Panc1 (cell line): ENCODE measurements at regions not wholly inside any gene's neighbourhood (a gene's known extent, or its start where the extent isn't known, plus 50 kb on each side); places are given as distances from the start of the nearest gene placed in this dataset.

Experiments used
- ATAC-seq: fragments of 200-7000 bp; cut with Tn5 transposase; 2 replicates; pipeline ENCODE4 v1.9.1; 2020; ENCODE audit warnings: mild to moderate bottlenecking, moderate library complexity
- BruUV-seq: library from RNA; stranded (reverse); fragments of 400-500 nt; replicated peaks from 2 replicates; lab custom pipeline; 2021; lab: Mats Ljungman, UMichigan
- CTCF ChIA-PET: fragments of 300-600 bp; sonication (Branson Sonifier 250); formaldehyde crosslinking; loops from one replicate; lab custom pipeline; 2022; ENCODE audit warnings: antibody characterized with exemption; lab: Charles Lee
- POLR2A ChIA-PET: fragments of 300-600 bp; sonication (Branson Sonifier 250); formaldehyde crosslinking; loops from one replicate; lab custom pipeline; 2022; ENCODE audit warnings: antibody characterized with exemption; lab: Charles Lee
- DNase-seq: peaks from one replicate; pipeline ENCODE4 v3.0.0-alpha.2; 2010; ENCODE audit warnings: low read depth, low spot score
- H3K27ac ChIP-seq: 2 replicates; pipeline ENCODE4 v1.5.1; 2011; ENCODE audit warnings: mild to moderate bottlenecking, low read length, inconsistent platforms
- H3K27me3 ChIP-seq: fragments of 200-500 bp; sonication (Bioruptor generic); 2 replicates; pipeline ENCODE4 v1.6.0; 2014; ENCODE audit warnings: low read length, inconsistent platforms; ENCODE audit not compliant: control insufficient read depth, insufficient read depth
- H3K36me3 ChIP-seq: fragments of 200-500 bp; sonication (Bioruptor generic); 2 replicates; pipeline ENCODE4 v1.5.1; 2014; ENCODE audit warnings: inconsistent platforms, mild to moderate bottlenecking, low read length, moderate library complexity; ENCODE audit not compliant: control insufficient read depth, insufficient read depth
- H3K4me1 ChIP-seq: 2 replicates; pipeline ENCODE4 v1.5.1; 2011; ENCODE audit warnings: inconsistent platforms, mild to moderate bottlenecking, low read length, moderate library complexity; ENCODE audit not compliant: control insufficient read depth, insufficient read depth
- H3K4me3 ChIP-seq, 2 experiments: 2 replicates each; pipeline ENCODE4 v1.5.1; 2011 to 2012; ENCODE audit warnings: low read depth in 2 of 2, low read length in 2 of 2, mild to moderate bottlenecking in 2 of 2, inconsistent platforms in 1 of 2, moderate library complexity in 1 of 2
- H3K9me3 ChIP-seq: fragments of 200-500 bp; sonication (Bioruptor generic); 2 replicates; pipeline ENCODE4 v1.5.1; 2014; ENCODE audit warnings: low read depth, mild to moderate bottlenecking, inconsistent platforms, low read length, moderate library complexity; ENCODE audit not compliant: control insufficient read depth, insufficient read depth
- POLR2AphosphoS5 ChIP-seq: IDR thresholded peaks from 2 replicates; pipeline ENCODE4 v1.6.1; 2012; ENCODE audit warnings: mild to moderate bottlenecking, low read depth, low read length, moderate library complexity
- SIN3A ChIP-seq: IDR thresholded peaks from 2 replicates; pipeline ENCODE4 v1.6.1; 2012; ENCODE audit warnings: low read depth, mild to moderate bottlenecking, low read length, moderate library complexity, borderline replicate concordance; ENCODE audit not compliant: insufficient read depth
- TCF7L2 ChIP-seq: IDR thresholded peaks from 2 replicates; pipeline ENCODE4 v1.6.1; 2011; ENCODE audit warnings: mild to moderate bottlenecking, low read depth, low read length, inconsistent platforms
- in situ Hi-C: cut with HindIII; loops from 2 replicates; pipeline ENCODE4 v1.10.0; 2016; ENCODE audit warnings: low sequenced_read_pairs, low pct_unique_long_range_greater_than_20kb
- intact Hi-C: fragments of 100-400 bp; cut with micrococcal nuclease; formaldehyde crosslinking; loops from one replicate; pipeline ENCODE4 v1.10.0; 2022; ENCODE audit not compliant: unreplicated experiment
- TF ChIP-seq, protein P1 (sequence below): fragments of 450-650 bp; IDR thresholded peaks from 2 replicates; pipeline ENCODE4 v1.5.1; 2017; ENCODE audit warnings: mild to moderate bottlenecking
- TF ChIP-seq, protein P2 (sequence below), 2 experiments: IDR thresholded peaks; 2 replicates each; pipeline ENCODE4 v1.6.1; 2011 to 2012; ENCODE audit warnings: low read depth in 2 of 2, control low read depth in 1 of 2, low read length in 1 of 2, mild to moderate bottlenecking in 1 of 2, moderate library complexity in 1 of 2; ENCODE audit not compliant: insufficient read depth in 1 of 2

DNA sequence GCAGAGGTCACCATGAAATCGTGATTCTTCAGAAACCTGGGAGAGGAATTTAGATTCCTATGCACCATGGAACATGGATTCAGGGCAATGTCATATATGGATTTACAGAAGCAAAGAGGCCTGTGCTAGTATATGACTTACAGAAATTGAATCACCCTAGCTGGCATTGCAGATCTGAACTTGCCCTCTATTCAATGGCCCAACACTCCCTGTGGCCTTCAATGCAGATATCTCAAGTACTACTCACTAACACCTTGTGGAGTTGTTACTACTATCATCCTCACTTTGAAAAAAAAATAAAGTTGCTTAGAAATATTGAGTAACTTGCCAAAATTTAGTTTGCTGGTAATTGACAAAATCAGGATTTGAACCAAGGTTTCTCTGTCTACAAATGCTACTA is 305.4 kb upstream of the SLITRK1 start:
- BruUV-seq: no TSS peak
- TF ChIP-seq, protein P1, sequence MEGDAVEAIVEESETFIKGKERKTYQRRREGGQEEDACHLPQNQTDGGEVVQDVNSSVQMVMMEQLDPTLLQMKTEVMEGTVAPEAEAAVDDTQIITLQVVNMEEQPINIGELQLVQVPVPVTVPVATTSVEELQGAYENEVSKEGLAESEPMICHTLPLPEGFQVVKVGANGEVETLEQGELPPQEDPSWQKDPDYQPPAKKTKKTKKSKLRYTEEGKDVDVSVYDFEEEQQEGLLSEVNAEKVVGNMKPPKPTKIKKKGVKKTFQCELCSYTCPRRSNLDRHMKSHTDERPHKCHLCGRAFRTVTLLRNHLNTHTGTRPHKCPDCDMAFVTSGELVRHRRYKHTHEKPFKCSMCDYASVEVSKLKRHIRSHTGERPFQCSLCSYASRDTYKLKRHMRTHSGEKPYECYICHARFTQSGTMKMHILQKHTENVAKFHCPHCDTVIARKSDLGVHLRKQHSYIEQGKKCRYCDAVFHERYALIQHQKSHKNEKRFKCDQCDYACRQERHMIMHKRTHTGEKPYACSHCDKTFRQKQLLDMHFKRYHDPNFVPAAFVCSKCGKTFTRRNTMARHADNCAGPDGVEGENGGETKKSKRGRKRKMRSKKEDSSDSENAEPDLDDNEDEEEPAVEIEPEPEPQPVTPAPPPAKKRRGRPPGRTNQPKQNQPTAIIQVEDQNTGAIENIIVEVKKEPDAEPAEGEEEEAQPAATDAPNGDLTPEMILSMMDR: no peak
- TF ChIP-seq SIN3A (no peak), TCF7L2 (no peak), POLR2AphosphoS5 (no peak)
- TF ChIP-seq, protein P2, sequence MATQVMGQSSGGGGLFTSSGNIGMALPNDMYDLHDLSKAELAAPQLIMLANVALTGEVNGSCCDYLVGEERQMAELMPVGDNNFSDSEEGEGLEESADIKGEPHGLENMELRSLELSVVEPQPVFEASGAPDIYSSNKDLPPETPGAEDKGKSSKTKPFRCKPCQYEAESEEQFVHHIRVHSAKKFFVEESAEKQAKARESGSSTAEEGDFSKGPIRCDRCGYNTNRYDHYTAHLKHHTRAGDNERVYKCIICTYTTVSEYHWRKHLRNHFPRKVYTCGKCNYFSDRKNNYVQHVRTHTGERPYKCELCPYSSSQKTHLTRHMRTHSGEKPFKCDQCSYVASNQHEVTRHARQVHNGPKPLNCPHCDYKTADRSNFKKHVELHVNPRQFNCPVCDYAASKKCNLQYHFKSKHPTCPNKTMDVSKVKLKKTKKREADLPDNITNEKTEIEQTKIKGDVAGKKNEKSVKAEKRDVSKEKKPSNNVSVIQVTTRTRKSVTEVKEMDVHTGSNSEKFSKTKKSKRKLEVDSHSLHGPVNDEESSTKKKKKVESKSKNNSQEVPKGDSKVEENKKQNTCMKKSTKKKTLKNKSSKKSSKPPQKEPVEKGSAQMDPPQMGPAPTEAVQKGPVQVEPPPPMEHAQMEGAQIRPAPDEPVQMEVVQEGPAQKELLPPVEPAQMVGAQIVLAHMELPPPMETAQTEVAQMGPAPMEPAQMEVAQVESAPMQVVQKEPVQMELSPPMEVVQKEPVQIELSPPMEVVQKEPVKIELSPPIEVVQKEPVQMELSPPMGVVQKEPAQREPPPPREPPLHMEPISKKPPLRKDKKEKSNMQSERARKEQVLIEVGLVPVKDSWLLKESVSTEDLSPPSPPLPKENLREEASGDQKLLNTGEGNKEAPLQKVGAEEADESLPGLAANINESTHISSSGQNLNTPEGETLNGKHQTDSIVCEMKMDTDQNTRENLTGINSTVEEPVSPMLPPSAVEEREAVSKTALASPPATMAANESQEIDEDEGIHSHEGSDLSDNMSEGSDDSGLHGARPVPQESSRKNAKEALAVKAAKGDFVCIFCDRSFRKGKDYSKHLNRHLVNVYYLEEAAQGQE (IDR thresholded peaks at IDR 0.05; ENCODE audit: insufficient read depth in 1 of 2, low read depth in 2 of 2, low read length in 1 of 2): no peak
- DNase-seq: no peak

DNA sequence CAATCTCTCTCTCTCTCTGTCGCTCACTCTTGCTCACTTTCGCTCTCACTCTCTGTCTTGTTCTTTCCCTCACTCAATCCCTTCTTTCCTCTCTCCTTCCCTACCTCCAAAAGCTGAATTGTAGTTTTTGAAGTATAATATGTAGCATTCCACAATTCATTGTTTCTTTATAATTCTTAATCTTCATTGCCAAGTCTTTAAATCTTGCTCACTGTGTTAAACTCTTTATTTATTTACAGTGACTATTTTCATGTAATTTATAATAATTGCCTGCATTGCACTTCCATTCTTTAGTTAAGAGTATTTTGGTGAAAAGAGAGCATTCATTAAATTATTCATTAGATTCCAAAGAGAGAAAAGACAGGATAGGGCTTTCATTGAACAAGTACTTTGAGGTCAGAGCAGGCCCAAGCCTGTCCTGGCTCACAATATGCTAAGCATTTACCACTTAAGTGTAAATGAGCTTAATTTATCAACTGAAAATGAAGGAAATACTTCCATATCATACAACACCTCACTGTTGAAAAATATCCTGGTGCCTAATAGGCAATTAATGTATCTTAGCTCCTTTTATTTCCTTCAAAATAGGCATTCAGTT is 257.4 kb upstream of the SLITRK1 start:
- H3K4me1 ChIP-seq: no peaks in the 10 kb centered on the region
- ATAC-seq (no peak), DNase-seq (no peak)
- in situ Hi-C loops: no loop called here
- H3K36me3 ChIP-seq: no peaks in the 10 kb centered on the region
- ChIA-PET CTCF (no interaction called here), POLR2A (no interaction called here)
- no peaks in the 10 kb centered on the region for H3K9me3 ChIP-seq
- TF ChIP-seq, protein P2 (IDR thresholded peaks at IDR 0.05; ENCODE audit: insufficient read depth in 1 of 2, low read depth in 2 of 2, low read length in 1 of 2): no peak
- no peak for TF ChIP-seq SIN3A
- no peak for TF ChIP-seq TCF7L2
- TF ChIP-seq, protein P1: no peak
- no peak for TF ChIP-seq POLR2AphosphoS5
- H3K27ac ChIP-seq: no peak overlapping the region
- H3K27me3 ChIP-seq: no peaks in the 10 kb centered on the region
- no TSS peak for BruUV-seq
- no peak overlapping the region for H3K4me3 ChIP-seq
- intact Hi-C loops: no loop called here

More for the DNA sequence above, 305.4 kb upstream of the SLITRK1 start:
- no peak for ATAC-seq
- Histone ChIP-seq H3K9me3 (no peaks in the 10 kb centered on the region), H3K27me3 (no peaks in the 10 kb centered on the region), H3K4me1 (no peaks in the 10 kb centered on the region), H3K27ac (no peak overlapping the region), H3K4me3 (no peak overlapping the region), H3K36me3 (no peaks in the 10 kb centered on the region)
- POLR2A ChIA-PET: no interaction called here
- CTCF ChIA-PET: no interaction called here
- intact Hi-C loops: no loop called here
- in situ Hi-C loops: no loop called here
